ENCODE measurements at regions not wholly inside any gene's neighbourhood (a gene's known extent, or its start where the extent isn't known, plus 50 kb on each side); places are given as distances from the start of the nearest gene placed in this dataset.
"Not testable (repeated sequence)": the region's sequence is repeated elsewhere in the genome, so short reads cannot be mapped to it uniquely, and the experiment has no call there.

DNA sequence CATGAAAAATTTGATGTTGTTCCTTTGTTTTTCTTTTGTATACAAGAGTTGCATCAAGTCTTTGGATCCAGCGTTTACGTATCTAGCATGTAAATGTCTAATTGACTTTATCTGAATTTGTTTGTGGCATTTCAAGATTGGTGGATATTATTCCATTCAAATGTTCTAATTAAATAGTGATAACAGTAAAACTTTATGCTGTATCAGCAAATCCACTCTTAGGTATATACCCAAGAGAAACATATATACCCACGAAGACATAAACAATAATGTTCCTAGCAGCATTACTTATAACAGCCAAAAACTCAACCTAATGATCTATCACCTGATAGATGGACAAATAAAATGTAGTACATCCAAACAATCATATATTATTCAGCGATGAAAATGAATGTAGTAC, 579.4 kb upstream of the LRATD1 start:
- DNase-seq (ENCODE audit: insufficient read length, low spot score) (no peak), FAIRE-seq (no peak)
- TF ChIP-seq TAF1 (IDR thresholded peaks at IDR 0.05; ENCODE audit: low read depth, low read length) = no peak
- no peak for TF ChIP-seq PAX5 (IDR thresholded peaks at IDR 0.05; ENCODE audit: insufficient read depth, low read length, severe bottlenecking)
- no peak for TF ChIP-seq POLR2AphosphoS5 (IDR thresholded peaks at IDR 0.05; ENCODE audit: low read depth, low read length)
- no peak for TF ChIP-seq POU2F2 (IDR thresholded peaks at IDR 0.05; ENCODE audit: low read depth, low read length)

DNA sequence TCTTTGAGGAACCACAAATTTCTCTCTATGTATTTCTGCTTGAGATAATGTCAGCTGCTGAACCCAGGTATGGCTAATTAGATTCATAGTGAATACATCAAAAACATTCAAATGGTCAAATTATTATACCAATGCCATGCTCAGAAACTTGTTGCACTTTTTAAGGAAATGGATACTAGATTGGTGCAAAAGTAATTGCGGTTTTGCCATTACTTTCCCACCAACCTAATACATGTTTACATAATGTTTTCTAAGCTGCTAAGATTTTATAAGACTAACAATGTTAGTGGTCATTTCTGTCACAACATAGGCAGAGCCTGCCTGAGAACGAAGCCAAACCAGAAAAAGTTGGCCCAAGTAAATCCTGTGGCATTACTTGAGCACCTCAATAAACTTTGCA, 568.2 kb upstream of the LRATD1 start:
- DNase-seq (ENCODE audit: insufficient read length, low spot score) (no peak), FAIRE-seq (no peak)
- TF ChIP-seq POU2F2 (IDR thresholded peaks at IDR 0.05; ENCODE audit: low read depth, low read length) (no peak), TAF1 (IDR thresholded peaks at IDR 0.05; ENCODE audit: low read depth, low read length) (no peak), PAX5 (IDR thresholded peaks at IDR 0.05; ENCODE audit: insufficient read depth, low read length, severe bottlenecking) (no peak), POLR2A (IDR thresholded peaks at IDR 0.05; ENCODE audit: low read depth, low read length) (no peak)

DNA sequence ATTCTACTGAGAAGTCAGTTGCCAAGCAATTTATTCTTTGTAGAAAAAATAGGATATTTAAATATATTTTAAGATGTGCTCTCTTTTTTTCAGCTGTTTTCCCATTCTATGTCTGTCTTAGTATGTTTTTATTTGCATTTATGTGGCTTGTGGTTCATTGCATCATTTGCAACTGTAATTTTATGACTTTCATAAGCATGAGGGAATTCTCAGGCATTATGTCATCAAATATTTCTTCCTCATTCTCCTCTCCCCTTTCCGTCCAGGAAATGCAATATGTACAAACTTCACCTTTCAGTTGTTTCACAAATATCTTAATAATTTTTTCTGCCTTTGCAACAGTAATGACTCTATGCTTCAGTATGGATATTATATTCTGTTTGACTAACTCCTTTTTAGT, 560.2 kb upstream of the LRATD1 start:
- DNase-seq (ENCODE audit: insufficient read length, low spot score) = no peak
- no peak for FAIRE-seq
- TF ChIP-seq POU2F2 (IDR thresholded peaks at IDR 0.05; ENCODE audit: low read depth, low read length) = no peak
- TF ChIP-seq POLR2AphosphoS5 (IDR thresholded peaks at IDR 0.05; ENCODE audit: low read depth, low read length) = no peak
- no peak for TF ChIP-seq TAF1 (IDR thresholded peaks at IDR 0.05; ENCODE audit: low read depth, low read length)

DNA sequence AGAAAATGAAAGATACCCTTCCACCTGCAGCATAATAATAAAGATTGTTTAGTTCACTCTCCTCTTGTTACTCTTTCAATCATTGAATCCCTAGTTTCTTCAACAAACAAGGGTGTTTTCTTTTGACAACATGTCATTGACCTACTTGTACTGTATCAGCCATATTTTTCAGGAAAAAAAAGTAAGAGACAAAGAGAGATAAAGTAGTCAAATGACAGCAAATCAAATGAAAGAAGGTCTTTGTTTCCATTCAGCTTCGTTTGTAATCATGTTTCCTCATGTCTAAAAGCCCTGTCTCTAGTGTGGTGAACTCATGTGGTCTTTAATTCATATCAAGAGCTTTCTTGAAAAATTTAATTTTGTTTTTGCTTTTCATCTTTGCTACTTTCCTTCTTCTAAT, 557.8 kb upstream of the LRATD1 start:
- TF ChIP-seq POU2F2 (IDR thresholded peaks at IDR 0.05; ENCODE audit: low read depth, low read length) (no peak), PAX5 (IDR thresholded peaks at IDR 0.05; ENCODE audit: insufficient read depth, low read length, severe bottlenecking) (no peak), POLR2A (IDR thresholded peaks at IDR 0.05; ENCODE audit: low read depth, low read length) (no peak), TAF1 (IDR thresholded peaks at IDR 0.05; ENCODE audit: low read depth, low read length) (no peak), POLR2AphosphoS5 (IDR thresholded peaks at IDR 0.05; ENCODE audit: low read depth, low read length) (no peak), SPI1 (IDR thresholded peaks at IDR 0.05; ENCODE audit: low read depth, low read length) (no peak)

DNA sequence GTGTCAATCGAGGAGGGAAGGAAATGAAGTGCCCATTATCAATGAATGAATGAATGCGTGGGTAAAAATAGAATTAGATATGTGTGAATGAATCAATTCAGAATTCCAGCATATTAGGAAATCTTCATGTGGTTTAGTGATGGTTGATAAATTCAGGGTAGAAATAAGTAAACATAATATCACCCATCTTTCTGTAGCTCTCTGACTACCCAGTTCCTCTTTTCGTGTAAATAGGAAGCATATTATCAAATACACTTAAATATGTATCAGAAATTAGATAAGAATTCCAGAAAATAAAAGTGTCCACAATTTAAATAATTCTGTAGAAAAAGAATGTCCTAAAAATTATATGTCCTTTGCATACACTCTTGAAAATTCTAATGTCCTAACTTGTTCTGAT, 552.9 kb upstream of the LRATD1 start:
- TF ChIP-seq POLR2A (IDR thresholded peaks at IDR 0.05; ENCODE audit: low read depth, low read length) (no peak), SPI1 (IDR thresholded peaks at IDR 0.05; ENCODE audit: low read depth, low read length) (peak; percentile 24; the same call in 1 of the 2 replicates), POU2F2 (IDR thresholded peaks at IDR 0.05; ENCODE audit: low read depth, low read length) (no peak), TAF1 (IDR thresholded peaks at IDR 0.05; ENCODE audit: low read depth, low read length) (no peak)
- DNase-seq (ENCODE audit: insufficient read length, low spot score) (no peak), FAIRE-seq (no peak)

More for the DNA sequence above, 557.8 kb upstream of the LRATD1 start:
- FAIRE-seq = no peak
- no peak for DNase-seq (ENCODE audit: insufficient read length, low spot score)

DNA sequence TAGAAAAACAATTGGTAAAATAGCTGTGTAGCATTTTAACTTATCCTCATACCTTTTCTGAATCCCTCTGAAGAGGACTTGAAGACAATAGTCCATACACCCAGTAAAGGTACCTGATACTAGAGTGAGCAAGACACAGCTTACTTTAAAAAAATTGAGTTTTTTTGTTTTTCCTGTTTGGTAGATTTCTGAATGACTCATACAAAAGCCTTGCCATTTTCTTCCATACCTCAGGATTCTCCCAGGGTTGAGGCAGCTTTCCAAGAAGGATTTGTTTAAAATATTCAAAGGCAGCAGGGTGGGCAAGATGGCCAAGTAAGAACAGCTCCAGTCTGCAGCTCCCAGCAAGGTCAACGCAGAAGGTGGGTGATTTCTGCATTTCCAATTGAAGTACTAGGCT, 551.0 kb upstream of the LRATD1 start:
- no peak for FAIRE-seq

DNA sequence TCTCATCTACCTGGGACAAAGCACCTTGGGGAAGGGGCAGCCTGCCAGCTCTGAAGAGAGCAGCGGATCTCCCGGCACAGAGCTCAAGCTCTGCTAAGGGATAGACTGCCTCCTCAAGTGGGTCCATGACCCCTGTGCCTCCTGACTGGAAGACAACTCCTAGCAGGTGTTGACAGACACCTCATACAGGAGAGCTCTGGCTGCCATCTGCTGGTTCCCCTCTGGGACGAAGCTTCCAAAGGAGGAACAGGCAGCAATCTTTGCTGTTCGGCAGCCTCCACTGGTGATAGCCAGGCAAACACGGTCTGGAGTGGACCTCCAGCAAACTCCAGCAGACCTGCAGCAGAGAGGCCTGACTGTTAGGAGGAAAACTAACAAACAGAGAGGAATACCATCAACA, 549.9 kb upstream of the LRATD1 start:
- DNase-seq (ENCODE audit: insufficient read length, low spot score) (no peak), FAIRE-seq (no peak)
- no peak for TF ChIP-seq TAF1 (IDR thresholded peaks at IDR 0.05; ENCODE audit: low read depth, low read length)
- TF ChIP-seq POU2F2 (IDR thresholded peaks at IDR 0.05; ENCODE audit: low read depth, low read length) = no peak
- no peak for TF ChIP-seq SPI1 (IDR thresholded peaks at IDR 0.05; ENCODE audit: low read depth, low read length)
- TF ChIP-seq POLR2A (IDR thresholded peaks at IDR 0.05; ENCODE audit: low read depth, low read length) = no peak
- no peak for TF ChIP-seq POLR2AphosphoS5 (IDR thresholded peaks at IDR 0.05; ENCODE audit: low read depth, low read length)
- TF ChIP-seq PAX5 (IDR thresholded peaks at IDR 0.05; ENCODE audit: insufficient read depth, low read length, severe bottlenecking) = no peak

More for the DNA sequence above, 551.0 kb upstream of the LRATD1 start:
- TF ChIP-seq POLR2A (IDR thresholded peaks at IDR 0.05; ENCODE audit: low read depth, low read length) (no peak), POU2F2 (IDR thresholded peaks at IDR 0.05; ENCODE audit: low read depth, low read length) (no peak), TAF1 (IDR thresholded peaks at IDR 0.05; ENCODE audit: low read depth, low read length) (no peak), PAX5 (IDR thresholded peaks at IDR 0.05; ENCODE audit: insufficient read depth, low read length, severe bottlenecking) (no peak), POLR2AphosphoS5 (IDR thresholded peaks at IDR 0.05; ENCODE audit: low read depth, low read length) (no peak), SPI1 (IDR thresholded peaks at IDR 0.05; ENCODE audit: low read depth, low read length) (no peak)
- no peak for DNase-seq (ENCODE audit: insufficient read length, low spot score)

DNA sequence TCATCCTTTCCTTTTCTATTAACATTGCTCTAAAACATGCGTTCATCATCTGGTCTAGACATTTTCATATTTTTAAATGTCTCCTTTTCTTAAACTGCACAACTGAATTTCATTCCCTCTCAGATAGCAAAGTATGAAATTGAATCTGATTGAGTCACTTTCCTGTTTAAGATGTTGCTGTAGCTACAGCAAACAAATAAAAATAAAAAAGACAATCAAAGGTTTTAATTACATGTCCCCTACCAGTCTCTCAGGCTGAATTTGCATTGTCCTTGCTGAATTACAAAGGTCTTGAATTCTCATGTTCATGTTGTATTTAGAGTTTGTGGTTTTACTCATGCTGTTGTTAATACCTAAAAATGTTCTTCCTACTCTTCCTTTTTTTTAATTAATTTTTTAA, 537.9 kb upstream of the LRATD1 start:
- DNase-seq (ENCODE audit: insufficient read length, low spot score) (no peak), FAIRE-seq (no peak)
- TF ChIP-seq PAX5 (IDR thresholded peaks at IDR 0.05; ENCODE audit: insufficient read depth, low read length, severe bottlenecking) (no peak), POLR2AphosphoS5 (IDR thresholded peaks at IDR 0.05; ENCODE audit: low read depth, low read length) (no peak), SPI1 (IDR thresholded peaks at IDR 0.05; ENCODE audit: low read depth, low read length) (no peak), TAF1 (IDR thresholded peaks at IDR 0.05; ENCODE audit: low read depth, low read length) (no peak), POU2F2 (IDR thresholded peaks at IDR 0.05; ENCODE audit: low read depth, low read length) (no peak), POLR2A (IDR thresholded peaks at IDR 0.05; ENCODE audit: low read depth, low read length) (no peak)

DNA sequence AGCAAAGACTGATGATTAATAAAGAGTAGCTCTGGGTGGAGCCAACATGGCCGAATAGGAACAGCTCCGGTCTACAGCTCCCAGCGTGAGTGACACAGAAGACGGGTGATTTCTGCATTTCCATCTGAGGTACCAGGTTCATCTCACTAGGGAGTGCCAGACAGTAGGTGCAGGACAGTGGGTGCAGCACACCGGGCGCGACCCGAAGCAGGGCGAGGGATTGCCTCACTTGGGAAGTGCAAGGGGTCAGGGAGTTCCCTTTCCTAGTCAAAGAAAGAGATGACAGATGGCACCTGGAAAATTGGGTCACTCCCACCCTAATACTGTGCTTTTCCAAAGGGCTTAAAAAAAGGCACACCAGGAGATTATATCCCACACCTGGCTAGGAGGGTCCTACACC, 533.4 kb upstream of the LRATD1 start:
- DNase-seq (ENCODE audit: insufficient read length, low spot score); FAIRE-seq: not testable (repeated sequence)

DNA sequence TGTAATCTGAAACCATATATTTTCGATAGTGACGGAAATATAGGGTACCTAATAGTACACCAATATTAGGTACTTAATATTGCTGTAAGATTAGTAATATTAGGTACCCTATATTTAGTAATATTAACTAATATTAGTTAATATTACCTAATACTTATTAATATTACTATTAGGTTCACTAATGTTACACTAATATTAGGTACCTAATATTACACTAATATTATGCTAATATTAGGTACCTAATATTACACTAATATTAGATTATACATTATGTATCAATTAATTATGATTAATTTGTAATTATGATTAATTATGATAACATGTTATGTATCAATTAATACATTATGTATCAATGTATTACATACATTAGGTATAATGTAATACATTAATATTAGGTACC, 518.2 kb upstream of the LRATD1 start:
- FAIRE-seq (no peak), DNase-seq (ENCODE audit: insufficient read length, low spot score) (no peak)
- TF ChIP-seq TAF1 (IDR thresholded peaks at IDR 0.05; ENCODE audit: low read depth, low read length) (no peak), POLR2AphosphoS5 (IDR thresholded peaks at IDR 0.05; ENCODE audit: low read depth, low read length) (no peak), POU2F2 (IDR thresholded peaks at IDR 0.05; ENCODE audit: low read depth, low read length) (no peak)

DNA sequence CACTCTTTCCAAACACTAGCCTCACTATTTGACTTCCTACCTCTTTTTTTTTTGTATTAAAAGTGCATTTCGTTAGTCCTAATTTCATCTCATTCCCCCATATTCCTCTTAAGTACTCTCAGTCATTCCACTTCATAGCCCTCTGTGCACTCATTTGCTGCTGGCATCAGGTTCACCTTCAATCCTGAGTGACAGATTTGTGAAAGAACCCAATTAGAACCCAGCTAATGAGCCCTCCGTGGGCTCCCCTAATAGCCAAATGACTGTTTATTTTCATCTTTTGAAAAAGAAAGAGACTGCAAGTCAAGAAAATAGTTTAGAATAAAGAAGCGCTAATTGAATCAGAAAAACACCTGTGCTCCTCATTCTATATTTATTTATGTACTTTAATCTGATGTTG, 512.1 kb upstream of the LRATD1 start:
- DNase-seq (ENCODE audit: insufficient read length, low spot score) (no peak), FAIRE-seq (no peak)
- TF ChIP-seq TAF1 (IDR thresholded peaks at IDR 0.05; ENCODE audit: low read depth, low read length) (no peak), POLR2AphosphoS5 (IDR thresholded peaks at IDR 0.05; ENCODE audit: low read depth, low read length) (no peak), POLR2A (IDR thresholded peaks at IDR 0.05; ENCODE audit: low read depth, low read length) (no peak), POU2F2 (IDR thresholded peaks at IDR 0.05; ENCODE audit: low read depth, low read length) (no peak), PAX5 (IDR thresholded peaks at IDR 0.05; ENCODE audit: insufficient read depth, low read length, severe bottlenecking) (no peak), SPI1 (IDR thresholded peaks at IDR 0.05; ENCODE audit: low read depth, low read length) (no peak)
